NCI-H2107 (cell line): ENCODE measurements at regions not wholly inside any gene's neighbourhood (a gene's known extent, or its start where the extent isn't known, plus 50 kb on each side); places are given as distances from the start of the nearest gene placed in this dataset.
"Not testable (repeated sequence)": the region's sequence is repeated elsewhere in the genome, so short reads cannot be mapped to it uniquely, and the experiment has no call there.

Experiments
- DNase-seq: peaks from one replicate; lab custom pipeline; 2025; lab: John Stamatoyannopoulos, UW

DNA sequence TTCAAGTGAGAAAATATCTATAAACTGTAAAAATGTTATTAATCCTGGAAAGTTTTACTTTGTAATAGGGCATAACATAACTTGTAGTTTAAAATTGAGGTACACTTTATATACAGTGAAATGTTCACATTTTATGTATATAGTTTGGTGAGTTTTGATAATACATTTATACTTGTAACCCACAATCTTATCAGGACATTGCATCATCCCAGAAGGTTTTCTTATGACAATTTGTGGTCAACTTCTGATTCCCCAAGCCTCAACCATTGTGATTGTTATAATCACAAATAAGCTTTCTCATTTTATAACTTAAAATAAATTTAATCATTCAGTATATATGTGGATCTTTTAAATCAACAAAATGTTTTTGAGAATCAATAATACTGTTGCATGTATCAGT, 151.1 kb downstream of the TFPI2 start:
- no peak for DNase-seq

DNA sequence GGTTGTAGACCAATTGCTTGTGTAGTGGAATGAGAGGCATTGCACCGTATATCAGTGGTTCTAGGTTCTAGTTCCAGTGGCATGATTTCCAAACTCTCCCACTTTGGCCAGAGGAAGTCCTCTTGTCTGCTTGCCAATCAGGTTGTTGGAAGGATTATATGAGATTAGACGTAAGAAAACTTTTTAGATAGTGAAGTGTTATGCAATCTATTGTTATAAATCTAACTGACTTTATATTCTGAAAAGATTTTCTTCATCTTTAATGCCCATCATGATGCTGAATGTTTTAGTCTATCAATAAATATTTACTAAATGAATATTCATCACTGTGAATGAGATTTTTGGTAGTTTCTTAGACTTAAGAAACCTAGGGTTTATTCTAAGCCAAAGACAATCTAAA, 152.6 kb downstream of the TFPI2 start:
- DNase-seq = no peak

DNA sequence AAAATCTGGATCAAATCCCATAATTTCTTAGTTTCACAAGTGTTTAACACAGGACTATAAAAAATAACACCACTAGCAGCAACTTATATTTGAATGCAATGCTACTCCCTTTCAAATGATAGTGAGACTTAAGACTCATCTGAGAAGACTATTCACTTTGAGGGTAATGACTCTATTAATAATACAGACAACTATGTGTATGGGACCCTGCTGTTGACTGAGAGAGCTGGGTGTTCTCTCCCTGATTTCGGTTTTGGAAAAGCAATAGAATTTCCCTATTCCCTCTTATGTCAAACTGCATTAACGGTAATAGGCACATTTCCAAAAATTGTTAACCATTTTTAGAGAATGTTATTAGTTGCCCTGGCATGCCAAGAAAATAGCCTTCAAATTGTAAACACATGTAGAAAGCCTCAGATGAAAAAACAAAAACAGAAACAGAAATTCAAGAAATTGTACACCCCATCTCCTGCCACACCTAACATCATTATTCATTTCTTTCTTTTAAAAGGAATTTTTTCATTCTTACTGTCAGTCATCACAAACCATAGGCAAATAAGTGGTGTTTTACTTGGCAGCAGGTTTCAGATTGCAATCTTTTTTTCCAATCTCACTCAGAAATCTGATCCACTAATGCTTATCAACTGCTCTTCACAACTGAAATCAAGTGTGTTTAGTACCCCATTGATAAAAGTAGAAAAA, 153.7 kb downstream of the TFPI2 start:
- no peak for DNase-seq

DNA sequence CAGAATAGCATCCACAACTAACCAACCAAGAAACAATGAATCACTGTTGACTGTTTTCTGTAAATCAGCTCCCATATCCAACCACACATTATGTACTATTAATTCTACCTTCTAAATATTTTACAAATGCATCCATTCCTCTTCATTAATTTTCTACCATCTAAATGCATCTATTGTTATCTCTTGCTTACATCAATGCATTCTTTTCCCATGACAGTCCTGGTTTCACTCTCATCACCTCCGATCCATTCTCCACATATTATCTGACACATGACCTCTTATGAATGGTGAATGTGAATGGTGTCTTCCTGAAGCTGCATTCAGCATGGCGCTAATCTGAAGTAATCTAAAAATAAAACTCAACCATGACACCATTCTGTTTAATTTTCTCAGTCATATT, 153.8 kb upstream of the CALCR start:
- no peak for DNase-seq

DNA sequence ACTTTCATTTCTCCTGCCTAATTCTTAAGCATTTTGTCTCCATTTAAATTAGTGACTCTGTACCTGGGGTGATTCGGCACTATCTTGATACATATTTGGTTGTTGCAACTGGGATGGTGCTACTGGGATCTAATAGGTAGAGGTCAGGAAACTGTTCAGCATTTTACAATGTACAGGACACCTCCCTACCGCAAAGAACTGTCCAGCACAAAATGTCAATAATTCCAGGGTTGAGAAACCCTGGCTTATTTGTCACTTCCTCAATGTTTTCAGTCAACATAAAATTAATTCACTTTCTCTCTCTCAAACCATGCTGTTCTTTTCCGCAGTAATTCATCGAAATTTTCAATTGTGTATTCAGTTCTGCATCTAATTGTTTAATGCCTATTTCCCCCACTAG, 151.4 kb upstream of the CALCR start:
- no peak for DNase-seq

DNA sequence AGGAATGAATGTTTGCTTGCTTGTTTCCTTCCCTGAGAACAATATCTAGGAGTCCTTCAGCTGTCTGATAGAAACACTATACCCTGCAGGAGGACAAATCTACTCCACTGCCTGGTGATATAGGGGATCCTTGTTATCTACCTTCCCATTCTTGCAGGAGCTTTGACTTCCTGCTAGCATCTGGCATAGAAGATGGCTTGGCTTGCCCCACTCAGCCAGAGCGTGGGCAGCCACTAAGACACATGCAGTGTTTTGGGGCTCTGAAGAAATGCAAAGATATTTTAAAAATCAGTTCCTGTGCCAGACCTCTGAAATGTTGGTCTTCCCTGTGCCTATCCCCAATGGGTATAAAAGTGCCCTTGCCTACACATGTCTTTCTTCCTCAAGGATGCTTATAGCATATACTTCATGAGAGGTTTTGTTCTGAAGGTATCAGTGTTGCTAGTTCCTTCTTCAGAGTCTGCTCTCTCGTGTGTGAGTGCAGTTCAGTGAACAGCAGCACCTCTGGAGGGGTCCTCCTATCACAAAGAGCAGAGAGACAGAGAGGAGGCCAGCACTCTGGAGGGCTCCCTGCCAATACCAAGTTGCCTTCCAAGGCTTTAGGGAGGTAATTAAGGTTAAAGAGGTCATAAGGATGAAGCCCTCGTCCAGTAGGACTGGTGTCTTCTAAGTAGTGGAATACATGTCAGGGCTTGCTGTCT, 149.1 kb upstream of the CALCR start:
- no peak for DNase-seq

DNA sequence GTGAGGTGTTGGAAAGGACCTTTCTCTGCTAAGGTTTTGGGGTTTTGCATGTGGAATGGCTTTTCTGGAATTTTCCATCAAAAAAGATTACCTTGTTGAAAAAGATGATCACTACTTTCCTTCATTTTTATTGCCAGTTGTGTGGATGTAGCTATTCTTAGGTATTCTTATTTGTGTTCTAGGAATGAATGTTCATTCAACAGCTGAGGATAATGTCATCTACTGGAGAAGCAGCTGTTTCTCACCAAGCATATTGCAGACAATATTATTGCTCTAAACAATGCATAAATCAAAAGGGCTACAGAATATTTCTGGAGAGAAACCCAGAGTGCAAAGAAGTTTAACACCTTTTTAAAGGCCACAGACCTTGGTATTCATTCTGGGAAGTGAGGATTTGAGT, 145.6 kb upstream of the CALCR start:
- no peak for DNase-seq

DNA sequence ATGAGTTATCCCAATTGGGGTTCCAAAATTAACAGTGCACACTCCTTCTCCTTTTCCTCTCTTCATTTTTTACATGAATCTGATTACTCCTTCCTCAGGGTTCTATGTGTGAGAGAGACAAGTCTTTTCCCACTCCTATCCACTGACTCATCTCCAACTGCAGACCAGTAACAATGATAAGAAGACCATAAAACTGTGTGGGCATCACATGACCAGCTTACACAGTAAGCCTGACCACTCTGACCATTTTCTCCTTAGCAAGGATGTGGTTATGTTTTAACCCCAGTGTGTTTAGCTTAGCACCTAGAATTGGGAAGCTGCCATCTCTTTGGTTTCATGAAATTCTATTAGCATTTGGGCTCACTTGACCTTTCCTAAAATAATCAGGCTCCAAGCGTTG, 145.0 kb upstream of the CALCR start:
- no peak for DNase-seq

DNA sequence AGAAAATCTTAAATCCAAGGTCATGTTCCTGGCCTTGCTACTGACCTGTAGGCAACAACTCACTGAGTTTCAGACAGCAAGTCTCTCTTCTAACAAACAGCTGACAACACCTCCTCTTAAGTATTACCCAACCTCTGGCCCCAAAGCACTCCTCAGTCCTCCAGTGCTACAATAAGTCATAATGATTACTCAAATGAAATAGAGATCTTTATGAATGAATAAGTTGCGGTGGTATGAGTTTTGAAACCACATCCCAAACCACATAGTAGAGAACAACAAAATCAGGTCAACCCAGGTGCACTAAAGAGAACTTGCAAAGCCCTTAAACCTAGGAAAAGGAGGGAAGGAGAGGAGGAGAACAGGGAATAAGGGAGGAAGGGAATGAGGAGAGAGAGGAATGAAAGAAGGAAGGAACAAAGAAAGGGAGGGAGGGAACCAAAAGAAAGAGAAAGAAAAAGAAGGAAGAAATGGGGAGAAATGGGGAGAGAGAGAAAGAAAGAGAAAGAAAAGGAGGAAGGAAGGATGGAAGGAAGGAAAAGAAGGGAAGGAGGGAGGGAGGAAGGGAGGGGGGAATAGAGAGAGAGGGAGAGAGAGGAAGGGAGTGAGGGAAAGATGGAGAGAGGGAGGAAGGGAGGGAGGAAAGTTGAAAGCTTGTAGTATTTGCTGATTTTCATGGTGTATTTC, 142.8 kb upstream of the CALCR start:
- DNase-seq = no peak

DNA sequence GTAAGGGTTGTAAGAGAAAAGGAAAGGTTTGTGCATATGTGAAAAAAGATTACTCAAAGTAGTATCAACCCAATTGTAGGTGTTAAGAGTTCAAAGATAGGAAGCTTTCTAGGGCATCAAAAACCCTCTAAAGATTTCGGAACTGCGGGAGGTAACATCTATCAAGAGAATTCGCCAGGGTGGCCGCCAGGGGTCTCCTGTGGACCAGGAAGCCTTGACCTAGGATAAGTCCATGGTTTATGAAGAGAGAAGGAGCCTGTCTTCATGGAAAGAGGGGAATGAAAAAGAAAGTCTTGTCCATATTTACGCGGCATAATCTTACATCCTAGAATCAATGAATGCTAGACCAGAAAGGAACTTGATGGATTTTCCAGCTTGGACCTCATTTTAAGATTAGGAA, 140.7 kb upstream of the CALCR start:
- DNase-seq = peak; percentile 8

DNA sequence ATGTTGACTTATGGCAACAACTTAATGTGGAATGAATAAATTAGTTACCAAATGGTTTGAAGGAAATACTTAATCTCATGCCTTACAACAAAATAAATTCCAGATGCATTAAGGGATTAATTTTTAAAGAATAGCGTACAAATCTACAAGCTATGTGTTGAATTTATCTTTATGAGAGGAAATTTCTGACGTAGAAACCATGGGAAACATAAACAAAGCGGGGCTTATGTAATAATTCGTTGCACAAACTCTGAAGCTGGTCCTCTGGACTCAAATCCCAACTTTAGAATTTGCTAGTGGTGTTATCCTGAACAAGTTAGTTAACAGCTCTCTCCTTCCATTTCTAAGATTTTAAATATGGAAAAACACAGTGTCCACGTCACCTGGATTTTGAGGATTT, 137.4 kb upstream of the CALCR start:
- no peak for DNase-seq

DNA sequence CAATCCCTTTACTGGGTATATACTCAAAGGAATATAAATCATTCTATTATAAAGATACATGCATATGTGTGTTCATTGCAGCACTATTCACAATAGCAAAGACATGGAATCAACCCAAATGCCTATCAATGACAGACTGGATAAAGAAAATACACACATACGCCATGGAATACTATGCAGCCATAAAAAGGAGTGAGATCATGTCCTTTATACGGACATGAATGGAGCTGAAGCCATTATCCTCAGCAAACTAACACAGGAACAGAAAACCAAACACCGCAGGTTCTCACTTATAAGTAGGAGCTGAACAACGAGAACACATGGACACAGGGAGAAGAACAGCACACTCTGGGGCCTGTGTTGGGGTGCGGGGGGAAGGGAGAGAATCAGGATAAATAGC, 133.7 kb upstream of the CALCR start:
- not testable (repeated sequence) for DNase-seq

DNA sequence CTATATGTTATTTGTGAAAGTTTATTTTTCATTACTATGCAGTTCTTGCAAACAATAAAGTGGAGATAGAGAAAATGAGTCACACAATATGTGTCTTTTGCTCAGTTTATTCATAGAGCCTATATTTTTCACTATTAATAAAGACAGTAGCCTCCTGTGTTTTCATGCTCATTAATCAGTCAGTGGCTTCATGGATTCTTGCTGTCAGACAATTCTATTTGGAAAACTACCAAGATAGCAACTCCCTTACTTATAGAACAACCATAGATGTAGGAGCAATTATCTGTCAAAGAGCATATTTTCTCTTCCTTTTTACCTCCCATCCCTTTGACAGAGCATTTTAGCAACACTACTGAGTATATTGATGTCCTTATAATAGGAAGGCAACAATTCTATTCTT, 132.7 kb upstream of the CALCR start:
- DNase-seq = no peak

DNA sequence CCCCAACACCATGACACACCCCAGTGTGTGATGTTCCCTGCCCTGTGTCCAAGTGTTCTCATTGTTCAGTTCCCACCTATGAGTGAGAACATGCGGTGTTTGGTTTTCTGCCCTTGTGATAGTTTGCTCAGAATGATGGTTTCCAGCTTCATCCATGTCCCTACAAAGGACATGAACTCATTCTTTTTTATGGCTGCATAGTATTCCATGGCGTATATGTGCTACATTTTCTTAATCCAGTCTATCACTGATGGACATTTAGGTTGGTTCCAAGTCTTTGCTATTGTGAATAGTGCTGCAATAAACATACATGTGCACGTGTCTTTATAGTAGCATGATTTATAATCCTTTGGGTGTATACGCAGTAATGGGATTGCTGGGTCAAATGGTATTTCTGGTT, 131.6 kb upstream of the CALCR start:
- DNase-seq = not testable (repeated sequence)

DNA sequence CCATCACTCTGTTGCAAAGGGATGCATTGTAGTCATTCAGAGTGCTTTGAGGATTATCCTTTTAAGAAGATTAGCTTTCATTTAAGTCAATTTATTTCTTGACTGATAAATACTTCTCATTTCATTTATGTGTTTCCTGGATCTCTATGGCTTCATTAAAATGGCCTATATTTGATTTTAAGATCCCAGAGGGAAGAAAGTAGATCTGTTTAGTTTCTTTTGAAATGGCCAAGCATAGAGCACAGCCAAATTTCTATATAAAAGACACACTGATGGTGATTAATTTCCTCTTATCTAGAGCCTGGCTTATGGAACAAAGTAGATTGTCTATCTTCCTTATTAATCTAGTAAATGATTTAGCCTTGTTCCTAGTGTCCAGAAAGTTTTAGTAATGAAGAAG, 129.7 kb upstream of the CALCR start:
- DNase-seq = no peak

DNA sequence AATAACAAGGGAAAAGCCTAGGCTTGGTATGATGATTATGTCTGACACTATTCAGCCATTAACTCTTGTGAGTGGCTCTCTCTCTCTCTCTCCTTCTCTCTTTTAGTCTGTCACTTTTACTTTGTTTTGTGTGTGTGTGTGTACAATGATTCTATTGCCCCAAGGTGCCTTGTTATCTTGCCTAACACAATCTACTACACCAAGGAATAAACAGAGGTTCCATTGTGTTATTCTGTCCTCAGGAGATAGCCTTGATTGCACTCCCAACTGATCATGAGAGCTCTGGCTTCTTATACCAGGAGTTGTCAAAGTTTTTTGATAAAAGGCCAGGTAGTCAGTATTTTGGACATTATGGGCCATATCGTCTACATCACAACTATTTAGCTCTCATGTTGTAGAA, 123.4 kb upstream of the CALCR start:
- DNase-seq = no peak

DNA sequence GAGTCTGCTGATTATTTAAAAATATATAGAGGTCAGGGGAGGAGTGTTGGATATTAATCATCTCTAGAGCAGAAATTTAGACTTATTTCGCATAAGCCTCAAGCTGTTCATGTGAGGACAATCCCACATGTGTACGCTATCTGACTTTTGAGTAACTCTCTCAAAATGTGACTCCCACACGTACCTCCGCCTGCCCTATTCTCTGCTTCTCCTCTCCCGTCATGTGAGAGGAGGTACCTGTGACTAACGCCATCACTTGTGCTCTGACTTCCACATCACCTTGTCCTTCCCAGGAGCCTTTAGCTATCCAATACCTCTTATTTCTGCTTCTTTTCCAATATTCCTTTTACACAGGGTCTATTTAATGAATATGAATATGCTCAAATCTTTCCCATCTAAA, 119.3 kb upstream of the CALCR start:
- DNase-seq = no peak

DNA sequence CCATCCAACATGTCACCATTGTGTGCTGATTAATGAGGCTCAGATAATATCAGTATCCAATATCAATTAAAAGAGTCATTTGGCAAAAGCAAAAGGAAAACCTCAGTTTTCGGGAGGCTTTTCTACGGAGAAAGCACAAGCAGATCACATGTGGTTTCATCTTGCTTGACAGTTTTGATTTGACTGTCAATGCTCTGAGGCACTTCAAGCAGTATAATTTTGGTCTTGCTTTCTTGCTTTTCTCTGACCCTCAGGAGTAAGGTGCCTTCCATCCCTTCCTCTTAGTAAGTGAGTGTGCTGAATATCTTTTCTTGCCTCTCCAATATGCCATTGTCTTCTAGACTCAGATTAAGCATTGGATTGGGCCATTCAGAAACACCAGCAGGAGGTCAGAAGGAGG, 115.5 kb upstream of the CALCR start:
- no peak for DNase-seq

DNA sequence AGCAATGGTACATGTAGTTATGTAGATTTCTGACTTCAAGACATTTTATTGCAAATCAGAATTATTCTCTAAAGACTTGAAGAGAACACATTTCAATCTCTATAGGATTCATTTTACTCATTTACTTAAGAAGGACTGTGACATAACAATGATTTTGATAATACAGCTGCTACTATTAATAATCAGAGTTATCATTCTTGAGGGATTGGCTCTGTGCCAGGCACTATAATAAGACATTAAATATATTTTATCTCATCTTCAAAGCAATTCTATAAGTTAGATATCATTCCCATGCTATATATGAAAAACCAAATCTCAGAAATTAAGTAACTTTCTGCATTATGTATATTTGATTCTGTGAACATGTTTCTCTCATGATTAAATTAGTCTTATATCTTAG, 103.7 kb upstream of the CALCR start:
- DNase-seq = no peak

DNA sequence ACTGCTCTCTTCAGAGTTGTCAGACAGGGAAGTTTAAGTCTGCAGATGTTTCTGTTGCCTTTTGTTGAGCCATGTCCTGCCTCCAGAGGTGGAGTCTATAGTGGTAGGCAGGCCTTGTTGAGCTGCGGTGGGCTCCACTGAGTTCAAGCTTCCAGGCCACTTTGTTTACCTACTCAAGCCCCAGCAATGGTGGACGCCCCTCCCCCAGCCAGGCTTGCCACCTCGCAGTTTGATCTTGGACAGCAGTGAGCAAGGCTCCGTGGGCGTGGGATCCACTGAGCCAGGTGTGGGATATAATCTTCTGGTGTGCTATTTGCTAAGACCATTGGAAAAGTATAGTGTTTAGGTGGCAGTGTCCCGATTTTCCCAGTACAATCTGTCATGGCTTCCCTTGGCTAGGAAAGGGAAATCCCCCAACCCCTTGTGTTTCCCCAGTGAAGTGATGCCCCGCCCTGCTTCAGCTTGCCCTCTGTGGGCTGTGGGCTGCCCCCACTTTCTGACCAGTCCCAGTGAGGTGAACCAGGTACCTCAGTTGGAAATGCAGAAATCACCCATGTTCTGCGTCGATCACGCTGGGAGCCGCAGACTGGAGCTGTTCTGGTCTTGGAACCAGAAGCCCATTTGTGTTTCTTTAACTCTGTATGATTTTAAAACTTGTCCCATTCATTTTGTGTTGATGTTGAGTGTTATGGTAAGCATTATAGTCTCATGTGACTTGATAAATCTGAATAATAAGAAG, 89.2 kb upstream of the CALCR start:
- no peak for DNase-seq

DNA sequence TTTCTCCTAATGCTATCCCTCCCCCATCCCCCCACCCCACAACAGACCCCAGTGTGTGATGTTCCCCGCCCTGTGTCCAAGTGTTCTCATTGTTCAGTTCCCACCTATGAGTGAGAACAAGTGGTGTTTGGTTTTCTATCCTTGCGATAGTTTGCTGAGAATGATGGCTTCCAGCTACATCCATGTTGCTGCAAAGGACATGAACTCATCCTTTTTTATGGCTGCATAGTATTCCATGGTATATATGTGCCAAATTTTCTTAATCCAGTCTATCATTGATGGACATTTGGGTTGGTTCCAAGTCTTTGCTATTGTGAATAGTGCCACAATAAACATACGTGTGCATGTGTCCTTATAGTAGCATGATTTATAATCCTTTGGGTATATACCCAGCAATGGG, 83.6 kb upstream of the CALCR start:
- not testable (repeated sequence) for DNase-seq

DNA sequence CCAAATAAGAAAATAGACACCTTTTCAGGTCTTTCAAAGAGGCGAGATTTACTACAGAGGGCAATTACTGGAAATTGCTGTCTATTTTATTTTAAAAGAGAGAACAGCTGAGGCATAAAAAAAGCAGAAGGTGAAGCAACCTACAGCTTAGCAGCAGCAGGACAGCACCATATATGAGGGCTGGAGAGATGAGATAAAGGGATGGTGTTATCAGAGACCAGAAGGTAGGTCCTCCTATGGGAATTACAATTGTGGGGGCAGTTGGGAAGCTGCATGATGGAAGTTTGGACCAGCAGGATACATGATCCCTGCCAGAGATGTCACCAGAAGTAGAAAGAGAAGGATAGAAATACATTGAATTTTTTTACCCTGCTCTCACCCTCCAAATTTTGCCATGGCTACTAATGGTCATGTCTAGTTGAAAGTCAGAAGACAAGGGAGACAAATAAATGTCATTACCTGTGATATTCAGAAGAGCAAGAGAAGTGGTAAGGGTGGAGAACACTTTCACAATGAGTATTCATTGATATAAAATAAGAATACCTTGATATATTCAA, 77.2 kb upstream of the CALCR start:
- no peak for DNase-seq
